GM10266 (cell line): ENCODE measurements at regions not wholly inside any gene's neighbourhood (a gene's known extent, or its start where the extent isn't known, plus 50 kb on each side); places are given as distances from the start of the nearest gene placed in this dataset.

Source experiments
- DNase-seq: peaks from one replicate; pipeline ENCODE4 v3.0.0; 2012; ENCODE audit errors: extremely low spot score
- TF ChIP-seq, protein P1 (sequence below): IDR thresholded peaks from 2 replicates; pipeline ENCODE4 v1.5.1; 2012; ENCODE audit warnings: mild to moderate bottlenecking, low read depth; ENCODE audit not compliant: control insufficient read depth, insufficient read depth; ENCODE audit errors: missing control alignments

DNA sequence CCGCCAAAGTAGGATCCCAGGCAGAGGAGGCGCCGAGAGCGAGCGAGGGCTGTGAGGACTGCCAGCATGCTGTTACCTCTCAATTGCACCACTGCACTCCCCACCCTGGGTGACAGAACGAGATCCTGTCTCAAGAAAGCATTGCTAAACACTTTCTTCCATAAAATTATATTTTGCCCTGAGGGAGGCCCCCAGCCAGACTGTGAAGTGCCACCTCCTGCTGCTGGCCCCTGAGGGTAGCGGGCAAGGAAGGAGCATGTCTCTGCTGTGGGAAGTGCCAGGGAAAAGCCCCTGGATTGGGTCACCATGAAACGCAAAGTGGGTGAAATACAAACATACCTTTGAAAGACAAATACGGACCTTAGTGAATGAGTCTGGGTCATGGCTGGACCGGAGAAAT lies 78.0 kb upstream of the AMZ2 start:
- no peak for DNase-seq
- TF ChIP-seq, protein P1, sequence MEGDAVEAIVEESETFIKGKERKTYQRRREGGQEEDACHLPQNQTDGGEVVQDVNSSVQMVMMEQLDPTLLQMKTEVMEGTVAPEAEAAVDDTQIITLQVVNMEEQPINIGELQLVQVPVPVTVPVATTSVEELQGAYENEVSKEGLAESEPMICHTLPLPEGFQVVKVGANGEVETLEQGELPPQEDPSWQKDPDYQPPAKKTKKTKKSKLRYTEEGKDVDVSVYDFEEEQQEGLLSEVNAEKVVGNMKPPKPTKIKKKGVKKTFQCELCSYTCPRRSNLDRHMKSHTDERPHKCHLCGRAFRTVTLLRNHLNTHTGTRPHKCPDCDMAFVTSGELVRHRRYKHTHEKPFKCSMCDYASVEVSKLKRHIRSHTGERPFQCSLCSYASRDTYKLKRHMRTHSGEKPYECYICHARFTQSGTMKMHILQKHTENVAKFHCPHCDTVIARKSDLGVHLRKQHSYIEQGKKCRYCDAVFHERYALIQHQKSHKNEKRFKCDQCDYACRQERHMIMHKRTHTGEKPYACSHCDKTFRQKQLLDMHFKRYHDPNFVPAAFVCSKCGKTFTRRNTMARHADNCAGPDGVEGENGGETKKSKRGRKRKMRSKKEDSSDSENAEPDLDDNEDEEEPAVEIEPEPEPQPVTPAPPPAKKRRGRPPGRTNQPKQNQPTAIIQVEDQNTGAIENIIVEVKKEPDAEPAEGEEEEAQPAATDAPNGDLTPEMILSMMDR = no peak

DNA sequence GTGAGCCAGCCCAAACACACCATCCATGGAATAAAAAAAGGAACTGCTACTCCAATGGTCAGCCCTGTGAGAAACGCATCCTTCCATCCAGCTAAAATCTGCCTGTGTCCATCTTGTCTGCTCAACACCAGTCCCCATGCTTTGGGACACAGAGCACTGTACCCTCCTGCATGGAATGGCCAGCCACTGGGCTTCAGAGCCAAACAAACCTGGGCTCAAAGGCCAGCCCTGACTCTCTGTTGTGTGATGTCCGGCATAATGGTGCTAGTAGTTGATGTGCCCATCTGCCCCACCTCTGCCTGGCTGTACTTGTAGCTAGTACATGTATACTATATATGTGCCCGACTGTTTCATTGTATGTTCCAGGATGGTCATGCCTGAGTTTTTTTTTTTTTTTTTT lies 77.6 kb upstream of the AMZ2 start:
- TF ChIP-seq, protein P1 = no peak
- no peak for DNase-seq

DNA sequence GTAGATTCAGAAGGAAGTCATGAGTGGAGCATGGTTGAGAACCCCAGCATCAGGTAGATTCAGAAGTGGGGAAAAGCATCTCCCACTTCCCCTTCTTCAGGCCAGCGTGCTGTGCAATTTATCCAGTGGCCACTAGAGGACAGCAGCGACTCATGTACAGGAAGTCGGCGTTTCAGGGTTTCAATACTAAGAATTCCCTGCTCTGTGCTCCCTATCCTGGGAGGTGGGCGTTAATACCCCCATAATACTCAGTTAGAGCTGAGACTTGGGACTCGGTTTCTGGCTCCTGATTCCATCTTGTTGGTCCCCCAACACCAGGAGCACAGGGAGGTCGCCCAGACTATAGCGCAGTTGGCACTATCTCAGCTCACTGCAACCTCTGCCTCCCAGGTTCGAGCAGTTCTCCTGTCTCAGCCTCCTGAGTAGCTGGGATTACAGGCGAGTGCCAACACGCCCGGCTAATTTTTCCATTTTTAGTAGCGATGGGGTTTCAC lies 75.3 kb upstream of the AMZ2 start:
- TF ChIP-seq, protein P1 = peak; percentile 97
- DNase-seq = peak; percentile 47

DNA sequence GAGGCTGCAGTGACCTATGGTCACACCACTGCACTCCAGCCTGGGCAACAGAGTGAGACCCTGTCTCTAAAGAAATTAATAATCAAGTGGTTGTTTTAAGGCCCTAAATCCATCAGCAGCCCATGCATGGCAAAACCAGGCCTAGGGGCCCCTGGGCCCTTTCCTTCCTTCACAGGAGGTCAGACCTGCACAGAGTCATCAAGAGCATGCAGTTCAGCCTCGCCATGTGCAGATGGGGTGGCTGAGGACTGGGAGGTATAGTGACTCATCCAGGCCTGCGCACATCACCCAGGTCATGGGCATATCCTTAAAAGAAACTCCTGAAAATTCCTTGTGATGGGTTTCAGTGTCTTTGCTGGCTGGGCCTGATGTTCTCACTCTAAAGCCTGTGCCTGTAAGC lies 72.4 kb upstream of the AMZ2 start:
- no peak for DNase-seq
- TF ChIP-seq, protein P1 = no peak

DNA sequence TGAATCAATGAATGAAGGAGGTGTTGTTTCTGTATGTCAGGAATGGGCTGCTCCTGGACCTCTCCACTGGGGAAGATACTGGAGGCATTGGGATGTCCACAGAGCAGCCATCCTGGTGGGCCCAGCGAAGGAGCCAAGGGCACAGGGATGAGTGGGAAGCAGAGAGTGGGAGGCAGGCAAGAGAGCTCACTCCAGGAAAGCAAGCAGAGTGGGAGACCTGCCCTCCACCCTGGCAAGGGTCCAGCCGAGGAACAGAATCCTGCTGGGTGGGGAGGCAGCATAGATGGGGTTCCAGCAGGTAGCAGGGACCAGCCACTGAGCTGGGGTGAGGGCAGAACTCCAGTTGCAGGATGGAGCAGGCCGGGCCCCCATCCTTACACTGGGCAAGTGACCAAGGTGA lies 71.9 kb upstream of the AMZ2 start:
- DNase-seq = no peak
- TF ChIP-seq, protein P1 = no peak

DNA sequence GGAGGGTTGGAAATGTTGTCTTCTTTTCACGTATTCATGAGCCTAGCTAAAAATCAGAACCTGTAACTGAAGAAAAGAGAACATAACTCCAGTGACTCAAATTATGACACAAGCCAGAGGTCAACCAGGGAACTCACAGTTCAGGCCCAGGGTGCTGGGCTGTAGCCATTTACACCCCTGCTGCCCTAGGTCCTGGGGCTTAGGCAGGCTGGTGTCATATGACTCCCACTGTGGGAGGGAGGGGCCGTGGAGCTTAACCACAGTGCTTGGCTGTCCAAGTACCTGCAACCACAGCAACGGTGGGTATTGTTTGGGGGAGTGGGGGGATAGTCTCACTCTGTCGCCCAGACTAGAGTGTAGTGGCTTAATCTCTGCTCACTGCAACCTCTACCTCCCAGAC lies 71.1 kb upstream of the AMZ2 start:
- no peak for DNase-seq
- TF ChIP-seq, protein P1 = no peak

DNA sequence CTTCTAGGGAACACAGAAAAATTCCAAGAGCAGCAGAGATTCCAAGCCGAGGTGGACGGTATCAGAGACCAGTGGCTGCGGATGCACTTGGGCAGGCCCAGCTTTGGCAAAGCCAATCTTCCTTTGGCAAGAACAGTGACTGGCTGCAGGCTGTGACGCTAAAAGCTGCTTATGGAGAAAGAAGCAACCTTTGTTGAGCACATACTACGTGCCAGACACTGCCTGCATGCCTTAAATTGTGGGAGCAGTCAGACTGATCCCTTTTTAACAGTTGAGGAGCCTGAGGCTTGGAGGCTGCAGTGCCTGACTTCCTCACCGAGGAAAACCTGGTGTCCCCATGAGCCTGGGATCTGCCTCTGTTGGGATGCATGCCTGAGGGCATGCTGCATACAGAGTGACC lies 69.0 kb upstream of the AMZ2 start:
- TF ChIP-seq, protein P1 = no peak
- no peak for DNase-seq
